C4-2B (cell line): ENCODE measurements at regions not wholly inside any gene's neighbourhood (a gene's known extent, or its start where the extent isn't known, plus 50 kb on each side); places are given as distances from the start of the nearest gene placed in this dataset.

Experiments used
- H3K27ac ChIP-seq: fragments of 450-650 bp; 2 replicates; pipeline ENCODE4 v1.5.1; 2017
- ZFX ChIP-seq: fragments of 450-650 bp; IDR thresholded peaks from 2 replicates; pipeline ENCODE4 v1.6.1; 2017
- TF ChIP-seq, protein P1 (sequence below): fragments of 450-650 bp; conservative IDR thresholded peaks from 2 replicates; pipeline ENCODE4 v1.5.1; 2017; ENCODE audit warnings: mild to moderate bottlenecking

DNA sequence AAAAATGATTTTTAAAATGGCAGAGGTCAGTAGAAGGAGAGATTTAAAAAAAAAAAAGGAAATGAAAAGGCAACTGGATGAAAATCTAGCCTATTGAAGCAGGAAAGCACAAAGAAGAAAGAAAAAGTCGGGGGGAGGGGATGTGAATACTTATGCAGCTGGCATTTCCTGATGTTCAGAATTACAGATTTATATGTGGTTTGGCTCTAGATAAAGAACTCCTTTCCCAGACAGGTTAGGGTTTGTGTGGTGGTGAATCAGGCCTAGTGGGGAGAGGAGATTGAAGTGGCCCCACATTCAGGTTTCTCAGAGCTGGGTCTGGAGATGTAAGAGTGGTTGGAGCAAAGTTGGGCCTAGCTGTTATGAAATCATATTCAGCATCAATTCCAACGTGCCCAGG lies 394.4 kb downstream of the FIGN start:
- TF ChIP-seq, protein P1, sequence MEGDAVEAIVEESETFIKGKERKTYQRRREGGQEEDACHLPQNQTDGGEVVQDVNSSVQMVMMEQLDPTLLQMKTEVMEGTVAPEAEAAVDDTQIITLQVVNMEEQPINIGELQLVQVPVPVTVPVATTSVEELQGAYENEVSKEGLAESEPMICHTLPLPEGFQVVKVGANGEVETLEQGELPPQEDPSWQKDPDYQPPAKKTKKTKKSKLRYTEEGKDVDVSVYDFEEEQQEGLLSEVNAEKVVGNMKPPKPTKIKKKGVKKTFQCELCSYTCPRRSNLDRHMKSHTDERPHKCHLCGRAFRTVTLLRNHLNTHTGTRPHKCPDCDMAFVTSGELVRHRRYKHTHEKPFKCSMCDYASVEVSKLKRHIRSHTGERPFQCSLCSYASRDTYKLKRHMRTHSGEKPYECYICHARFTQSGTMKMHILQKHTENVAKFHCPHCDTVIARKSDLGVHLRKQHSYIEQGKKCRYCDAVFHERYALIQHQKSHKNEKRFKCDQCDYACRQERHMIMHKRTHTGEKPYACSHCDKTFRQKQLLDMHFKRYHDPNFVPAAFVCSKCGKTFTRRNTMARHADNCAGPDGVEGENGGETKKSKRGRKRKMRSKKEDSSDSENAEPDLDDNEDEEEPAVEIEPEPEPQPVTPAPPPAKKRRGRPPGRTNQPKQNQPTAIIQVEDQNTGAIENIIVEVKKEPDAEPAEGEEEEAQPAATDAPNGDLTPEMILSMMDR = no peak
- TF ChIP-seq ZFX = no peak

DNA sequence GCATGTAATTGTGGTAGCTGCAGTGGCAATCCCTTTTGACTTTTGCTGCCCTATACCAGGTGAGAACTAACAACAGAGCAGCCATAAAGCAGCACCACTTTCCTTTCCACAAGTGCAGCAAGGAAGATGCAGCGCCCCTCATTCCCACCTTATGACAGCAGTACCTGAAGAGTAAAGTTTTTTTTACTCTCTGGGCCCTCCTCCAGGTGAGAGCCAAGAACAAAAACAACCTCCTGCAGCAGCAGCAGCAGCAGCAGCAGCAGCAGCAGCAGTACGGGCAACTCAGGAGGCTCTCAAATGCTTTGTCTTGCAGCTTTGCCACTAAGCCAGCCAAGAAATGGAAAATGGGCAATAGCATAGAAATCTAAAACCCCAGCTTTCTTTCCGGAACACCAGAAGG lies 397.5 kb downstream of the FIGN start:
- TF ChIP-seq, protein P1 = no peak
- TF ChIP-seq ZFX = no peak

More for the DNA sequence above, 394.4 kb downstream of the FIGN start:
- H3K27ac ChIP-seq = no peak overlapping the region

DNA sequence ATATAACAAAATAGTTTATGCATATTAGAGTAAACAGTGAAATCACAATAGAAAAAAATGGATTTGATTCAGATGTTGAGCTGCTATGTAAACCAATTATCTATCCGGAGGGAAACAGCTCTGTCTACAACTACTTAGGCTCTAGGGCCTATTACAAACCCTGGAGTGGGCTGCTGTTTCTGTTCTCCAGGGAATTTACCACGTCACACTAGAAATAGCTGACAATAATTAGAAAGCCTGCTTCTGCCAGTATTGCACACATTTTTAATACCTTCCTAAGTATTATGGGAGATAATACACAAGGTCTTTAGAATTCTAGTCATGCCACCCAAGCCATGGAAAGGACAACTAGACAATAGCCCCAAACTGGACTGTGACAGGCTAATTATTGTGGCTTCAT lies 411.1 kb downstream of the FIGN start:
- no peak overlapping the region for H3K27ac ChIP-seq
- TF ChIP-seq, protein P1 = no peak
- no peak for TF ChIP-seq ZFX

More for the DNA sequence above, 397.5 kb downstream of the FIGN start:
- no peak overlapping the region for H3K27ac ChIP-seq

DNA sequence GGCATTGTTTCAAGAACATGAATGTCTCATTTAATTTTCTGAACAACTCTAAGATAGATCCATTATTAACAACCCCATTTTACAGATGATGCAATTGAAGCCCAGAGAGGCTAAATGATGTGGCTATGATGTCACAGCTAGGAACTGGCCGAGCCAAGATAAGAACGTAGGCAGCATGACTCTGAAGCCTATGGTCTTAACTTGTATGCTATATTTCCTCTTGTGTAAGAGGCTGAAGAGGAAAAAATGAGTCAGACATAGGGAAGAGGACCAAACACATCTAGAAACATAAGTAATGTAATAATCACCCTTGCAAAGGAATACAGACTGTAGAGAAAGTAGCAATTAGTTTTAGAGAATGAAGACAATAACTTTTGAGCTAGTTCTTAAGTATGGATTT lies 416.8 kb downstream of the FIGN start:
- TF ChIP-seq ZFX = no peak
- TF ChIP-seq, protein P1 = no peak

DNA sequence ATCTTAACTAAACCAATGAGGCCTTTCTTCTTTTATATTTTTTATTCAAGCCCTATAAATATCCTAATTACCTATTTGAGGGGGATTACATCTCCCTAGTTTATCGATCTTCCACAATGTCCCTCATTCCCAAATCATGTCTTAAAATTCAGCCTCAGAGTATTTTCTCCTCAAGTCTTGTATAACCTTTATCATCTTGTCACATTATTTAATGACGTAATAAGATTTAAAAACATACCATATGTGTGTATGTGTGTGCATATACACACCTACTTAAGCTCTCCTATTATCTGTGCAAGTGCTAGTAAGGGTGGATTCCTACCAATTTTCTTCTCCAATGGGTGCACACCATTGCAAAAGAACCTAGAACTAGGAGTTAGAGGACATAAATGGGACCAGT lies 421.1 kb downstream of the FIGN start:
- no peak for TF ChIP-seq ZFX
- TF ChIP-seq, protein P1 = no peak
- H3K27ac ChIP-seq = no peak overlapping the region

More for the DNA sequence above, 416.8 kb downstream of the FIGN start:
- H3K27ac ChIP-seq = no peak overlapping the region

DNA sequence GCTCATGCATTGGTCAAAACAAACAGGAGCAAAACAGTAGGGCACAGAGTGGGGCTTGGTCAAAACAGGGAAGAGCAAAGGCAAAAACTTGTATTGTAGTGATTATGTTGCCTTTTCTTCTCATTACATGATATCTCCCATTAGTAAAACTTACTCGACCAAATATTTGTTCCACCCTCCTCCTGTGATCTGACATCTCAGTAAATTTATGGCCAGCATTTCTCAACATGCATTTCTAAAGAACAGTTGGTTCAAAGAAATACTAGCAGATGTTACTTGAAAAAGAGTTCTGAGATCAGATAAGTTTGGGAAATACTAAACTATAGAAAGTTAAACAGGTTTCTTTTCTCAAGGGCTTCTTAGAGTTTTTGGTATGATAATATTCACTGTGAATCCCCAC lies 423.1 kb downstream of the FIGN start:
- TF ChIP-seq ZFX = no peak
- TF ChIP-seq, protein P1 = no peak
- no peak overlapping the region for H3K27ac ChIP-seq

DNA sequence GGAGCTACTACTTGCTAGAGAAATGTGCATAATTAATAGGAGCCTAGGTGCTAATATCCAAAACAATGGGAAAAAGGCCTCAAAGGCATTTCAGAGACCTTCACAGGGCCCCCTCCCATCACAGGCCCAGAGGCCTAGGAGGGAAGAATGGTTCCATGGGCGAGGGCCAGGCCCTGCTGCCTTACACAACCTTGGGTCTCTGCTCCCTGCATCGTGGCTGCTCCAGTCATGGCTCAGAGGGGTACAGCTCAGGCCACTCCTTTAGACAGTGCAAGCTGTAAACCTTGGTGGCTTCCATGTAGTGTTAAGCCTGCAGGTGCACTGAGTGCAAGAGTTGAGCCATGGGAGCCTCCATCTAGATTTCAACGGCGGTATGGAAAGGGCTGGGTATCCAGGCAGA lies 429.2 kb downstream of the FIGN start:
- no peak overlapping the region for H3K27ac ChIP-seq
- TF ChIP-seq, protein P1 = no peak
- TF ChIP-seq ZFX = no peak
